SK-N-SH treated with all-trans-retinoic acid at 6 μM for 48 hours (cell line): ENCODE measurements at regions not wholly inside any gene's neighbourhood (a gene's known extent, or its start where the extent isn't known, plus 50 kb on each side); places are given as distances from the start of the nearest gene placed in this dataset.

Experiments used
- ARNTL ChIP-seq: fragments of 450-650 bp; formaldehyde crosslinking; IDR thresholded peaks from 2 replicates; pipeline ENCODE4 v1.5.0; 2020; ENCODE audit warnings: low read depth, mild to moderate bottlenecking, moderate library complexity, borderline replicate concordance
- GLIS3 ChIP-seq: fragments of 250-450 bp; sonication (Bioruptor Pico); IDR thresholded peaks from 2 replicates; pipeline ENCODE4 v1.5.0; 2020; ENCODE audit warnings: mild to moderate bottlenecking, moderate library complexity

DNA sequence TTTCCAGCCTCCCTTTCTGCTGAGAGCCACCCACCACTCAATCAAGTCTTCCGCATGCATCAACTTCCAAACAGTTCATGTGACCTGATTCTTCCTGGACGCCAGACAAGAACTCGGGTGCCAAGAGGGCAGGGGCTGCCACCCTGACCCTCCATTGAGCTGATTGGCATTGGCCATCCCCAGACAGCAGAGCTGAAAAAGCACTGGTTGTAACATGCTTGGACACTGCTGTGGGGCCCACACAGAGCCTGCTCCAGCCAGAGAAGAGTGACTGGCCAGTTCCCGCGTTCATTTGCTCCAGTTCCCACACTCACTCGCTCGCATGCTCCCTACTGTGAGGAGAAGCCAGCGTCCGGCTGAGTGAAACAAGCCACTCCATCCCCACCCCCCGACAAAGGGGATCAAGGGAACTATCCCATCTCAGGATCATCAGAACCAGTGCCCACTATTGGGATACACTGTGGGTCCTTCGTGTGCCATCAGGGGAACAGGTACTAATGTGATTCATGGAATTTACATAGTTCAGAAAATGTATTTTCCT, 420.3 kb downstream of the NPHP4 start:
- TF ChIP-seq ARNTL (CRISPR knock-in tag) (no peak), GLIS3 (CRISPR knock-in tag) (no peak)
